ENCODE measurements at regions not wholly inside any gene's neighbourhood (a gene's known extent, or its start where the extent isn't known, plus 50 kb on each side); places are given as distances from the start of the nearest gene placed in this dataset.
"Not testable (repeated sequence)": the region's sequence is repeated elsewhere in the genome, so short reads cannot be mapped to it uniquely, and the experiment has no call there.

DNA sequence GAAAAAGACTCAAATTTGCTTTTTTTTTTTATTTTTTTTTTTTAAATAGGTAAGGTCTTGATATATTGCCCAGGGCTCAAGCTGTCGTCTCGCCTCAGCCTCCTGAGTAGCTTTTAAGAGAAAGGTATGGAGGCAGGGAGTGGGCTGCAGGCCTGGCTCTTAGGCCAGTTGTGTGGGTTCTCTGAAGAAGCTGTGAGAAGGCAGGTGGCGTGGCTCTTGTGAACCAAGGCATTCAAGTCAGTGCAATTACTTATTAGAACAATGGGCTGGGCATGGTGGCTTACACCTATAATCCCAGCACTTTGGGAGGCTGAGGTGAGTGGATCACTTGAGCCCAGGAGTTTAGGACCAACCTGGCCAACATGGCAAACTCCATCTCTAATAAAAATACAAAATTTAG, 244.0 kb upstream of the SFRP2 start:
- DNase-seq (ENCODE audit: low spot score), result no peak

DNA sequence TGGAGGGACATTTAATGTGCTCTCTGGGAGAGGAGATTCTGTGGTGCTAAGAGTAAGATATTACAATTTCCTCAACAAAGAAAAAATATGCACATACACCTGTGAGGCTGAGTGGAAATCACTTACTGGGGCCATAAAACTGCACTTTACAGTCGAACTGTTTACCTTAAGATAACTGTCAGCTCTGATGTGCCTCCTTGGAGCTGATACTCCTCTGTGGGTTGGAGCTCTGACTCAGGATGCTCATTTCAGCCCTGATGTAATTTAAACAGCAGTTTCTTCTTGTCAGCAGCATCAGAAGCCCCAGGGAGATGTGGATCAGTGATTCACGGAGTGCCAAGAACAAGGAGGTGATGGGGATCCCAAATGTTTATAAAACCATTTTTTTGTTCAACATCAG, 241.9 kb upstream of the SFRP2 start:
- no peak for DNase-seq (ENCODE audit: low spot score)

DNA sequence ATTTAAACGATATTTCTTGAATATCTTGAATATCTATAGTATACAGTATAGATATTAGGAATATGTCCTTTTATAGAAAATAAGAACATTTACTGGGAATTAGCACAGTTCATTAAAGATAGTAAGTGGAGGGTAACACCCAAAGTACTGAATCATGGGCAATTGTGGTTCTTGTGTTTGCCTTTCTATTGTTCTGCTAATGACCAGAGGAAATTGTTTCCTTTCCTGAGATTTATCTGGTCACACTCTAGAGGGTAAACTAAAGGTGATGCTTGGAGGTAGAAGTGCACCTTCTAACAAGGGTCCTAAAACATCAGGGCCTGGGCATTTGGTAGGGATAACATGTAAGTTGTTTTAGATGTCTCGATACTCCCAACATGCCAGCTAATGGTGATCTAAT, 241.3 kb upstream of the SFRP2 start:
- no peak for DNase-seq (ENCODE audit: low spot score)

DNA sequence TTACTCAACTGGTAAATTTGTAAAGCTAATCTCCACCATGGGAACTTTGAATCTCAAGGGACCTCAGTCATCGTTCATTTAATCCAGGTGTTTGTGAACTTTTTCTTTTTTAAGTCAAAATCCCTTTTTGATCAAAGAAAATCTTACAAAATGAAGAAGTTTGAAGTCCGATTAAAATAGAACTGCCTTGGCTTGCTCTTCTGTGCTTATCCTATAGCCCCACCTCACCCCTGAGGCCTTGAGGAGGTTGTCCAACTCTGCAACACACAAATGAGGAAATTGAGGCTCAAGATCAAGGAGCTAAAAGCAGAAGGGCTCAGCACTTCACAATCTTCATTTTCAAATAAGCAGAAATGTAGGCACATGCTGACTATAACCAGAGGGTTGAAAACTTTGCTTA, 240.3 kb upstream of the SFRP2 start:
- no peak for DNase-seq (ENCODE audit: low spot score)

DNA sequence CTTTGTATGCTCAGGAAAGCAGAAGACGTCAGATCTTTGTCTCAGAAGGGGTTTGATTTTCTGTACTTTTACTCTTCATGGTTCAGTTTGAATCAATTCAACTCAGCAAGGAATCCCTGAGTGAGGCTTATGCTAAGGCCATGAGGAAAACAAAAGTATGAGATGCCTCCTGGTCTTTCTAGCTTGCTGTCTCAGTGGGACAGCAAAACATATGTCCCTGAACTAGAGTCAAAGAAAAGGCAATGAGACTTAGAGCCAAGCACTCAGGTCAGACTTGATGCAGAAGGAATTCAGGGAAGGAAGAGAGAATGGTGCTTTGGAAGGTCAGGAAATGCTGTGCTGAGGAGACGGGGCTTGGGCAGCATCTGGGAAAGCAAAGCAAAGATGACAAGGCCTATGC, 236.2 kb upstream of the SFRP2 start:
- DNase-seq (ENCODE audit: low spot score), result no peak

DNA sequence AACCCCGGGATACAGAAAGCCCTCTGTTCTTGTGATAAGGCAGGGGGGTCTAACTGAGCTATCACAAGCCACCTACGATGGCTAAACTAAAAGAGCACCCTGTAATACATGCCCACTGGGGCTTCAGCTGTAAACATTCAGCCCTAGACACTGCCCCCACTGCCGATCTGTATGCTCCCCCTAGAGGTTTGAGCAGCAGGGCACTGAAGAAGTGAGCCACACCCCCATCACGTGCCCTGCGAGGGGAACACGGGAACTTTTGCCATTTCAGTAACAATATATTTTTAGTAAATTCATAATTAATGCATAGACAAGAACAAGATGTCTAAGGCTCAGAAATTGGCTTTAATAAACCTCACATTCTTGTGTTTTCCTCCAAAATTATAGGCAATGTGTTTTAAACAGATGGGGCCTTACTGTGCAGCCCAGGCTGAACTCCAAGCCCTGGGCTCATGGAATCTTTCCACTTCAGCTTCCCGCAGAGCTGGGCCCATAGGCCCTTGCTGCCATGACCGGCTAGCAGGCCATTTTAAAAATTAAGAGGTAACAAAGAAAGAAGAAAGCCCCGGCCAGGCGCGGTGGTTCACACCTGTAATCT, 235.3 kb upstream of the SFRP2 start:
- no peak for DNase-seq (ENCODE audit: low spot score)

DNA sequence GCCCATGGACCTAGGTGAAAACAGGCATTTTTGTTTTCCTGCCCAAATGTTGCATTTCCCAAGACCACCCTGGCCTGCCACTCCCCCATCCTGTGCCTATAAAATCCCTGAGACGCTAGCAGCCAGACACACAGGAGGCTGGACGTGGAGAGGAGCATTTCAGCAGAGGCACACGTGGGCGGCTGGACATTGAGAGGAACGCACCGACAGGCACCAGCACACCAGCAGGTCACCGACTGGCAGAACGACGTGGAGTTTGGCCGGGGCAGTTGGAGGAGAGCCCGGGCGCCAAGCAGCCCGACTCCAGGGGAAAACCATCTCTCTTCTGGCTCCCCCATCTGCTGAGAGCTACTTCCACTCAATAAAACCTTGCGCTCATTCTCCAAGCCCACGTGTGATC, 234.8 kb upstream of the SFRP2 start:
- not testable (repeated sequence) for DNase-seq (ENCODE audit: low spot score)

DNA sequence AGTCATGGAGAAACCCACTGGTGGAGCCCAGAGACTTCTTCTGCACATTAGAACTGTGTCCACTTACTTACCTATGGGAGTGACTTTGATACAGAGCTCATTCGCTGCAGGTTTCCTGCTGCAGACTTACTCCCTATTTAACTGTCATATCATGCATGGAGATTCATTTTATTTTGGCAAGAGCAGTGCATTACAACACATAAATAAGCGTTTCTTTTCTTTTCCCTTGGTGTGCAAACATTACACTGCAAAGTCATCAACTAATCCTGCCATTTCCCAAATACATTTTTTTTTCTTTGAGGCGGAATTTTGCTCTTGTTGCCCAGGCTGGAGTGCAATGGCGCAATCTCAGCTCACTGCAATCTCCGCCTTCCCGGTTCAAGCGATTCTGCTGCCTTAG, 230.9 kb upstream of the SFRP2 start:
- no peak for DNase-seq (ENCODE audit: low spot score)

DNA sequence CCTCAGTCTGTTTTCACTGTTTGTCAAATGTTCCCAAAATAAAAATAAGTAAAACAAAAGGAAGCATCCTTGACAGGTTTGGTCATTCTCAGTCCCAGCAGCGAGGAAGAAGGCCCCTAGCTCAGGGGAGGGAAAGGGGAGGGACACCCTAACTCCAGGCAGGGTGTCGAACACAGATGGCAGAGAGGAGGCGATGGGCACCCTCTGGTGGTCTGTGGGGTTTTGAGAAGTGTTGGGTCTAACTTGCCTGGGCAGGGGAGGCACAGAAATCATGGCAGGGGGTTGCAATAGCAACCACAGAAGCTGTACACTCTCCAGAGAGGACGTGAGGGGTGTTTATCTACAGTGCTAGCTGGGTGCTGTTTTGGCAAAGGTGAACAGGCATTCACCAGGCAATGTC, 229.8 kb upstream of the SFRP2 start:
- DNase-seq (ENCODE audit: low spot score), result no peak

DNA sequence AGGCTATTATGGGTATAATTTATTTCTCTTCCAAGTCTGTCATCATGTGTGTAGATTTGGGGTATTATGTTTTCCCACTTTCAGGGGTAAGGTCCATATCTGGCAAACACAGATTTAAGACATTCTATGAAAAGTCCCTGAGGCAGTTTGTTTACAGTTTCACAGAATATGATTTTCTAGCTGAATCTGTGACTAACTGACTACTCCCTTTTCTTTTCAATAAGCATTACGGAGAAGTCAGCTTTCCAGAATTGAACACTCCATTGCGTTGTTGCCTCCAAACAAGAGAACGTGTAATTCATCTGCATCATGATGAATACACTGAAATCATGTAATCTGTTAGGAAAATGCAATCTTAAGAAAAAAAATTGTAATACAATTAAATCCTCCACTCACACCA, 226.7 kb upstream of the SFRP2 start:
- no peak for DNase-seq (ENCODE audit: low spot score)

DNA sequence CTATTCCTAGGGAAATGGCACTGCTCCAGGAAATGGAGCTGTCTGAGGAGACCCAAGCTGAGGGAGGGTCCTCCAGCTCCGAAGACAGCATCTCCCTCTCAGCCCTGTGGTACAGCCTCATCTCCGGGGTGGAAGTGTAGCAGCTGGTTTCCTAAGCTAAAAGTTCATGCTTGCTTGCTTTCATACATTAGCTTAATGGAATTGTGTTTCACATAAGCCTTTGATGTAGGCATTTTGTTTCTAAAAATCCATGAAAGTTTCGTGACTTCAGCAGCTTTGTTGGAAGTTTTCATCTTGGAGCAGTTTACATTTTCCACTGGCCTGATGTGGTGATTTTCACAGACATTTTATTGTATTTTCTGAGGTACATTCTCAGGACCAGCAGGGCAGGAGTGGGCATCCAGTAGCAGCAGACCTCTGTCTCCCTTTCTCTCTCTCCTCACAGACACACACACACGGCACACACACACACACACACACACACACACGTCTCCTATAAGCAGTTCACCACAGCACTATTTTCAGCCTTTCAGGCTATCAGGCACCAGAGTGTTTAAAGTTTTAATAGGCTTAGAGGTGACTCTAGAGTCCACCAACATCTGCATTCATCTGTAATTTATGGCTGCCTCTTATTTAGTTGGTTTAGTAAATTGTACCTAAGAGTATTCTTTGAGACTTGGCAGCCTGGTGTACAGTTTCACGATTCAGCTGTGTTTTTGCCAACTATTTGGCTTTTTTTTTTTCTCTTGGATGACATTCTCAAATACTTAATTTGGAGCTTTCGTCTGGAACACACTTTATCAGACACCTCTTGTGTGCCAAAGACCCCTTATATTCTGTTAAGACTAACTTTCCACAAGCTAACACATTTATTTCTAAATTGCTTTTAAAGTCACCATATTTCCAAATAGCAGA, 225.8 kb upstream of the SFRP2 start:
- no peak for DNase-seq (ENCODE audit: low spot score)

DNA sequence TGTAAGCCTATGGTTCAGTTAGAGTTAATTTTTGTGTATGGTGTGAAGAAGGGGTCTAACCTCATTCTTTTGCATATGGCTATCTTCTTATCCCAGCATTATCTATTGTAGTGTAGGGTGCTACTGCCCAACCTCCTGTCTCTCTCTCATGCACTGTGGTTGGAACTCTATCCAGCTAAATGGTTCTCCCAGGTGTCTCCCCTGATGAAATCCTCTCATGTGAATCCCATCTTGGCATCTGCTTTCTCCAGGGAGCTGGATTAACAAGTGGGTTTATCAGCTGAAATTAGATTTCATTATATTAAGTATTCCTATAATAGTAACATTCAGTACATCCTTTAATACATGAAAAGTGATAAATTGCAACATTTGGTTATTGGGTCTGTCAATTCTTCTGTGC, 224.7 kb upstream of the SFRP2 start:
- no peak for DNase-seq (ENCODE audit: low spot score)

DNA sequence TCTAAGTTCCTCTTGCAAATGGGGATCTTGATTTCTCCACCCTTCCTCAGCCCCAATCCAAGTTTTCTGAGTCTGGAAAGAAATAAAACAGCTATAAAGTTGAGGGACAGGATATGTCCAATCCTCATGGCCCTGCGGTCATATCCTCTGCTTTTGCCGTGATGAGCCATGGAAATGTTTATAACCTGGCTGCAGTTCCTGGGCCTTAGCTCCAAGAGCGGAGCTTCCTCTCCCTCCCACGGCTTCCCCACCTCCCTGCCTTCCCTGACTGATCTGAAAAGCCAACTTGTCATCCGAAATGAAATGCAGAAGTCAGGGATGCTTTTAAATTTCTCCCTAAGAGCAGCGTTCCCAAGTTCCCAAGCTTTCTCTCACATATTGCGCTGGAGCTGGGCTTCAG, 221.5 kb upstream of the SFRP2 start:
- DNase-seq (ENCODE audit: low spot score), result no peak

DNA sequence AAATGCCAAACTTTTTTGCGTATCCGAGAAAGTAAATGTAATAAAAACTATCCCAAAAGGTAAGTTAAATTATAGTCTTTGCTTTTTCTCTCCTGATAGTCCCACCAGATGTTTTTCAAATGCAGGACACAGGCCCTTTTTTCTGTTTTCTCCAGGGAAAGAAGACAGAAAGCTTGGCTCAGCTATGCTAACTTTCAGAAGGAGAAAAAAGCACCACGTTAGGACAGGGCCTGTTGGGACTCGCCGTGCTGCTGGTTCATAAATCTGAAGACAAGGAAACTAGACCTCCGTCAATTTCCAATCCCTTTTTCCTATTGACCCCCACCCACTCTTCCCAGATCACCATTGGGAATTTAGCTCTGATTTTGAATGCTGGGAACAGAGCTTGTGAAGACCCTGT, 220.9 kb upstream of the SFRP2 start:
- no peak for DNase-seq (ENCODE audit: low spot score)

DNA sequence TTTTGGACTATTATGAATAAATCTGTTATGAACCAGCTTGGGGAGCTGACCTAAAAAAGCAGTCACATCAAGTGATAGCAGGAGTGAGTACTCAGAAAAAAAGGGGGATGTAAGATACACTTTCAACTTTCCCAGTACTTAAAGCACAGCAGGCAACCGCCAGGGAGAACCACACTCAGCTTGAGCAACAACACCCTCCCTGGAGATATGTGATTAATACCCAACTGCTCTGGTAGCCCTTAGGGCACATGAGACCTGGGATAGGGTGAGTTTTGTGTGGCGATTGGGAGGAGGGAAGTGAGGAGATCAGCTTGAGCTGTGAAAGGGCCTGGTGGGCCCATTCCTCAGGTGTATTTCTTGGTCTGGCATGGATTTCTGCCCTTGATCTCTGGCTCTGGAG, 220.3 kb upstream of the SFRP2 start:
- no peak for DNase-seq (ENCODE audit: low spot score)

DNA sequence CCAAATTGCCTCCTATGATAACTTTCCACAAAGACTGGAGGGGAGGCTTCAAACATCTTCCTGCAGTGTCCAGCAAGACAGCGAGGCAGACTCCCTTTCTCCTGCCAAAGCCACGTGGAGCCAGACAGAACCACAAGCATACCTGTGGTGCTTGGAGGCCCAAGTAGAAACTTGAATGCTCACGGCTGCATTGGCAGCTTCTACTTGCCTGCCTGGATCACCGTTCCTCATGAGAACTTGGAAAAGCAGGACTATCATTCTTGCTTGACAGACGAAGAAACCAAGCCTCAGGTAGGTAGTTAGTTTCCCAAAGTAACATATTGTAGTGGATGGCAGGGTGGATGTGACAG, 216.3 kb upstream of the SFRP2 start:
- no peak for DNase-seq (ENCODE audit: low spot score)

DNA sequence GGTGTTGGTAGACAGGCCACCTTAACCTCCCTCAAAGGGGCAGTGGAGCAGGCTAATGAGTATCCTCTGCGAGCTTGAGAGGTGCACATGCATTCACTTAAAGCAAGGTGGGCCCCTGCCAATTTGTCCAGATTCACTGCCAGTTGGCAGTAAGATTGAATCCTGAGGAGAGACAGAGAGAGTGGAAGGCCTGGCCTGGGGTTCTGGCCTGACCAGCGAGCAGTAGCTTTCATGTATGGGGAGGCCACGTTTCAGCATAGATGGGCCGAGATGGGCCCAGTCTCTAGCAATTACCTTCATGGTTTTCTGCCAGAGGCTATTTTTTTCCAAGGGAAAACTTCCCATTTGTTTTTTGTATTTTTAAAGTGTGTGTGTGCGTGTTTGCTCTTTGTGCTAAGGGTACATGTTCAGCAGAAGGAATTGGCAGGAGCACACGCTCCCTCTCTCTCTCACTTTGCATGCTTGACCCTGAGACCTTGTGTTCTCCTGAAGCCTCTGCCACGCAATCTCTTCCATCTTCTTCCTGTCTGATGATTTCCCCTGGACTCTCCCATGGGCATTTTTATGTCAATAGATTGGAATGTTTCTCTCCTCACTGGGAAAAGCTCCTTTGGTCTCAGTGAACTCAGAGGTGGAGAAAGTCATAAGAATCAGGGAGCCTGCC, 215.8 kb upstream of the SFRP2 start:
- DNase-seq (ENCODE audit: low spot score), result no peak

DNA sequence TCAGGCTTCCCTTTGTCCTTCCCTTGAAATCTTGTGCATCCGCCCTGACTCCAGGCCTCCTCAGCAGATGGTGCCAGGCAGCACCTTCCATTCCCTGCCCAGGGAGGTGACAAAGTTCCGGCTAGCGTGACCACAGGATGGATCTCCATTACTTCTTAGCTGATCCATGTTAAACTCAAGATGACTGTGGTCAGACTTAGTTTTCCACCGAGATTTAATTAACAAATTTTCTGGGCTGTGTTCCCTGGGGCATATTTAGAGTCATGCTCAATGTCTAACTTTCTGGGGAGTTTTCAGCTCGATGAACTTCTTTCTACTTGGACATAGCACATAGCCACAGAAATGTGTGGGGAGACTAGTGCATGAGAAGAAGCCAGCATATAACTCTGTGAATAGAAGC, 215.1 kb upstream of the SFRP2 start:
- DNase-seq (ENCODE audit: low spot score), result no peak

DNA sequence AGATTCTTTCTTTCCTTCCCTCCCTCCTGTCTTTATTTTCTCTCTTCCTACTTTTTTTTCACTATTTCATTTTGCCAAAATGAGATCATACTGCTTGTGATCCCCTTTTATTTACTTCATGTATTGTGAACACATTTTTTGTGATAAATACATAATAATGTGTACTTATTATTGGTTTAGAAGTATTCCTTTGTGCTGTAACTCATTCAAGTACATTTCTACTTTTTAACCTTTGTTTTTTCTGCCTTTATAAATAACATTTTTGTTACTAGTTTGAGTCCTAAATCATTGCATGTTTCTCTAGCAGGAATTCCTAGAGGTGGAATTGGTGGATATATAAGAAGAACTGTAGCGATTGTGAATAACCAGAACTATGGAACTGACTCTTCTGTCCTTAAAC, 214.5 kb upstream of the SFRP2 start:
- DNase-seq (ENCODE audit: low spot score), result no peak

DNA sequence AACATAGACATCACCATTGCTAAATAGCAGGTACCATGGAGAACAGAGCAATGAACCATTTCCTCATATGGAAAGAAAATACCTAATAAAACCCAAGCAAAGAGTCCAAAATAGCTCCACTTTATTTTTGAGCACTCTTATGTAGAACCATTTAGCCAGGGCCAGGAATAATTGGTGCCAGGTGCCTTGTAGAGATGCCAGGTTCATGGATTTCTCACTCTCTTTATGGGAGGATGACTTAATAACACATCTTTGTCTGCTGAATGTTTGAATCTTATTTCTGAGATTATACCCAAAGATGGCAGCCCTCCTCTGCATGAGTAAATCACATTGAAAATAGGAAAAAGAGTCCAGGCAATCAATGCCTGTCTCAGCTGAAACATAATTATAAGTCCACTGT, 212.3 kb upstream of the SFRP2 start:
- DNase-seq (ENCODE audit: low spot score), result no peak

DNA sequence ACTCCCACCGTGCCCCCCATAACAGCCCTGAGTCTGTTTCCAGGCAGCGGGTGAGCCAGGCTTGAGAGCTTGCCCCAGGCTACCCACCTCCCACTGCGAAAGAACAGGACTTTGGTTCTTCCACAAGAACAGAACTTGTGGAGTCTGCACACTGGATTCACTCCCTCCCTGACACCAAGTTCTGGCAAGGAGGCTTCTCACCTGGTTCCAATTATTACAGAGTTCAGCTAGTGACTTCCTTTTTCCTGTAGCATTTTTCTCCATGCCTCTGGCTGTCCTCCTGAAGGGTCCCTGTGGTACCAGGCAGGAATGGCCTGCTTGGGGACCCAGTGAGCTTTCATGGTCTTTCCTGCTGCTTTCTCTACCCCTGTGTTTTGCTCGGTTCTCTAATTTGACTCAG, 208.6 kb upstream of the SFRP2 start:
- no peak for DNase-seq (ENCODE audit: low spot score)

DNA sequence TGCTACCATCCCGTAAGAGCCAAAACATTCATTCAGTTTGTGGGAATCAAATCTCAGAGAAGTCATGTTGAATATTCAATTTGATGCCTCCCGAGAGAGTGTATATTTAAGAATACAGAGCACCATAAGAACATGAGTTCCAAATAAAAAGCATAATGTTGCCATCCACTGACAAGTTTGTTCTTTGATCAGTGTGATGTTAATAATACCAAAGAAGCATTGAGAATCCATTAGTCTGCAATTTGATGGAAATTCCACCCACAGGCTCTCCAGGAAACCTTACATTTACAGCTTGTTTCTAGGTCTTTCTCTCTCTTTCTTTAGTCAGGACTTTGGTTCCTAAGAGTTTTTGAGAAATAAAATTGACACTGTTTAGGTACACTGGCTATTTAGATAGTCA, 200.6 kb upstream of the SFRP2 start:
- DNase-seq (ENCODE audit: low spot score), result no peak

Data from CD4-positive, alpha-beta T cell treated with Interleukin-15 for 4 hours (primary cell).